GM12878 (cell line): ENCODE measurements at regions not wholly inside any gene's neighbourhood (a gene's known extent, or its start where the extent isn't known, plus 50 kb on each side); places are given as distances from the start of the nearest gene placed in this dataset.

ENCODE experiments used
- CREB1 ChIP-seq: IDR thresholded peaks from 2 replicates; pipeline ENCODE4 v1.6.1; 2012; ENCODE audit warnings: low read depth, mild to moderate bottlenecking, inconsistent platforms
- CREM ChIP-seq: IDR thresholded peaks from 2 replicates; pipeline ENCODE4 v1.6.1; 2014; ENCODE audit warnings: antibody characterized with exemption, low read depth
- CTCF ChIP-seq, 3 experiments: IDR thresholded peaks in 2 of 3; conservative IDR thresholded peaks in 1 of 3; 2 replicates each; pipeline ENCODE4 v1.5.1; 2011; ENCODE audit warnings: low read depth in 3 of 3, low read length in 3 of 3, mild to moderate bottlenecking in 3 of 3, control low read depth in 2 of 3, moderate library complexity in 2 of 3, inconsistent platforms in 1 of 3, mixed read lengths in 1 of 3; ENCODE audit not compliant: control insufficient read depth in 2 of 3, insufficient read depth in 1 of 3; ENCODE audit errors: extremely low read depth in 1 of 3
- EZH2 ChIP-seq: IDR thresholded peaks from 2 replicates; pipeline ENCODE4 v1.6.1; 2012; ENCODE audit warnings: low read depth, mild to moderate bottlenecking, control low read depth, inconsistent platforms, low read length, borderline replicate concordance; ENCODE audit not compliant: control insufficient read depth
- MEF2A ChIP-seq: IDR thresholded peaks from 2 replicates; pipeline ENCODE4 v1.6.1; 2011; ENCODE audit warnings: low read depth, mild to moderate bottlenecking, low read length, moderate library complexity; ENCODE audit not compliant: insufficient read depth
- NR2F1 ChIP-seq: fragments of 450-650 bp; conservative IDR thresholded peaks from 2 replicates; pipeline ENCODE4 v1.6.1; 2017; ENCODE audit warnings: mild to moderate bottlenecking
- POLR2A ChIP-seq: IDR thresholded peaks from 2 replicates; pipeline ENCODE4 v1.6.1; 2011; ENCODE audit warnings: low read depth, mild to moderate bottlenecking, low read length
- RAD21 ChIP-seq: IDR thresholded peaks from 2 replicates; pipeline ENCODE4 v1.6.1; 2011; ENCODE audit warnings: mild to moderate bottlenecking, low read depth, low read length, moderate library complexity; ENCODE audit not compliant: insufficient read depth
- SP1 ChIP-seq: IDR thresholded peaks from one replicate; pipeline ENCODE4 v1.6.1; 2011; ENCODE audit warnings: low read depth, low read length
- TARDBP ChIP-seq: IDR thresholded peaks from 2 replicates; pipeline ENCODE4 v1.6.1; 2016; ENCODE audit warnings: borderline replicate concordance
- TCF3 ChIP-seq: IDR thresholded peaks from 2 replicates; pipeline ENCODE4 v1.6.1; 2012; ENCODE audit warnings: low read depth, mild to moderate bottlenecking, low read length, borderline replicate concordance; ENCODE audit not compliant: insufficient read depth
- YY1 ChIP-seq: IDR thresholded peaks from 2 replicates; pipeline ENCODE4 v1.6.1; 2011; ENCODE audit warnings: low read depth, mild to moderate bottlenecking, low read length
- ZNF207 ChIP-seq: fragments of 450-650 bp; IDR thresholded peaks from 2 replicates; pipeline ENCODE4 v1.6.1; 2014; ENCODE audit warnings: antibody characterized with exemption, mild to moderate bottlenecking, borderline replicate concordance
- ZNF274 ChIP-seq: IDR thresholded peaks from one replicate; pipeline ENCODE4 v1.8.0; 2011; ENCODE audit not compliant: insufficient read length, insufficient read depth

- TF ChIP-seq NR2F1 (no peak), POLR2A (no peak), CTCF (IDR thresholded peaks at IDR 0.05 in 2 of 3, conservative IDR thresholded peaks at IDR 0.05 in 1 of 3; ENCODE audit: control insufficient read depth in 2 of 3, extremely low read depth in 1 of 3, insufficient read depth in 1 of 3, low read depth in 3 of 3, low read length in 3 of 3) (no peak), TCF3 (no peak), ZNF207 (no peak), CREB1 (no peak), CREM (no peak), EZH2 (no peak), YY1 (no peak), SP1 (no peak), RAD21 (no peak), MEF2A (no peak), ZNF274 (no peak), TARDBP (no peak)
Observed at GRCh38 chr1:60923389-60924087, 158.8 kb upstream of the NFIA start.
